ENCODE measurements at regions not wholly inside any gene's neighbourhood (a gene's known extent, or its start where the extent isn't known, plus 50 kb on each side); places are given as distances from the start of the nearest gene placed in this dataset.

- TF ChIP-seq, protein P1, sequence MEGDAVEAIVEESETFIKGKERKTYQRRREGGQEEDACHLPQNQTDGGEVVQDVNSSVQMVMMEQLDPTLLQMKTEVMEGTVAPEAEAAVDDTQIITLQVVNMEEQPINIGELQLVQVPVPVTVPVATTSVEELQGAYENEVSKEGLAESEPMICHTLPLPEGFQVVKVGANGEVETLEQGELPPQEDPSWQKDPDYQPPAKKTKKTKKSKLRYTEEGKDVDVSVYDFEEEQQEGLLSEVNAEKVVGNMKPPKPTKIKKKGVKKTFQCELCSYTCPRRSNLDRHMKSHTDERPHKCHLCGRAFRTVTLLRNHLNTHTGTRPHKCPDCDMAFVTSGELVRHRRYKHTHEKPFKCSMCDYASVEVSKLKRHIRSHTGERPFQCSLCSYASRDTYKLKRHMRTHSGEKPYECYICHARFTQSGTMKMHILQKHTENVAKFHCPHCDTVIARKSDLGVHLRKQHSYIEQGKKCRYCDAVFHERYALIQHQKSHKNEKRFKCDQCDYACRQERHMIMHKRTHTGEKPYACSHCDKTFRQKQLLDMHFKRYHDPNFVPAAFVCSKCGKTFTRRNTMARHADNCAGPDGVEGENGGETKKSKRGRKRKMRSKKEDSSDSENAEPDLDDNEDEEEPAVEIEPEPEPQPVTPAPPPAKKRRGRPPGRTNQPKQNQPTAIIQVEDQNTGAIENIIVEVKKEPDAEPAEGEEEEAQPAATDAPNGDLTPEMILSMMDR (IDR thresholded peaks at IDR 0.05): no peak
- no peak for TF ChIP-seq POLR2A (IDR thresholded peaks at IDR 0.05)
Measured at GRCh38 chr1:4056422-4056821, 156.3 kb upstream of the C1orf174 start.
